Gastroesophageal sphincter (tissue), 4 donors: ENCODE measurements at regions not wholly inside any gene's neighbourhood (a gene's known extent, or its start where the extent isn't known, plus 50 kb on each side); places are given as distances from the start of the nearest gene placed in this dataset.

Source experiments
- ATAC-seq: fragments of 150-250 bp; one replicate; pipeline ENCODE4 v1.9.1; 2016; ENCODE audit warnings: mild to moderate bottlenecking, moderate library complexity
- H3K27ac ChIP-seq, 4 donors: fragments of 200-600 bp; sonication (generic) in 3 of 4; 1 replicate in 3 of 4; 2 replicates in 1 of 4; pipeline ENCODE4 v1.5.1; 2016 to 2019
- H3K27me3 ChIP-seq: fragments of 200-600 bp; sonication (generic); one replicate; pipeline ENCODE4 v1.5.1; 2019
- H3K36me3 ChIP-seq, 2 donors: fragments of 200-600 bp; sonication (generic); one replicate each; pipeline ENCODE4 v1.5.1; 2019; ENCODE audit warnings: control low read depth in 1 of 2
- H3K4me1 ChIP-seq, 3 donors: fragments of 200-600 bp; sonication (generic); 1 replicate in 2 of 3; 2 replicates in 1 of 3; pipeline ENCODE4 v1.5.1; 2016 to 2019; ENCODE audit warnings: control low read depth in 2 of 3
- H3K4me3 ChIP-seq, 2 donors: fragments of 200-600 bp; sonication (generic); one replicate each; pipeline ENCODE4 v1.5.1; 2019; ENCODE audit warnings: mild to moderate bottlenecking in 1 of 2, moderate library complexity in 1 of 2
- H3K9me3 ChIP-seq, 3 donors: fragments of 200-600 bp; sonication (generic); one replicate each; pipeline ENCODE4 v1.5.1; 2017 to 2019; ENCODE audit warnings: control low read depth in 2 of 3
- CTCF ChIP-seq, 4 experiments: fragments of 200-600 bp in 2 of 4; fragments of 450-650 bp in 2 of 4; sonication (generic) in 1 of 4; IDR thresholded peaks; one replicate each; pipeline ENCODE4 v1.5.1; 2017 to 2019; ENCODE audit warnings: antibody characterized with exemption in 4 of 4, mild to moderate bottlenecking in 2 of 4, moderate library complexity in 2 of 4
- EP300 ChIP-seq: sonication (generic); formaldehyde crosslinking; IDR thresholded peaks from one replicate; pipeline ENCODE4 v1.6.1; 2017; ENCODE audit warnings: antibody characterized with exemption, mild to moderate bottlenecking
- POLR2A ChIP-seq, 2 donors: fragments of 450-650 bp; IDR thresholded peaks; one replicate each; pipeline ENCODE4 v1.6.1; 2017; ENCODE audit warnings: antibody characterized with exemption in 2 of 2, mild to moderate bottlenecking in 2 of 2, moderate library complexity in 1 of 2
- POLR2AphosphoS5 ChIP-seq: sonication (generic); formaldehyde crosslinking; IDR thresholded peaks from one replicate; pipeline ENCODE4 v1.6.1; 2017; ENCODE audit warnings: antibody characterized with exemption
- WGBS, 2 donors: methylation state at CpG; one replicate each; pipeline ENCODE4 v1.1.5; 2018; ENCODE audit warnings: low coverage in 1 of 2; 5-methylcytosine and 5-hydroxymethylcytosine counted together

GRCh38 chr4:181046809-181047208, 1196.4 kb upstream of the TENM3 start:
- Histone ChIP-seq H3K4me3 (no peak overlapping the region), H3K27ac (no peak overlapping the region), H3K4me1 (no peaks in the 10 kb centered on the region), H3K36me3 (no peaks in the 10 kb centered on the region), H3K9me3 (no peaks in the 10 kb centered on the region), H3K27me3 (no peaks in the 10 kb centered on the region)
- ATAC-seq, result no peak
- WGBS, 2 donors, result 81 to 85% methylated on average over 6 to 9 of the region's 9 CpGs
- TF ChIP-seq EP300 (no peak), POLR2A (IDR thresholded peaks at IDR 0.05) (no peak), CTCF (IDR thresholded peaks at IDR 0.05) (no peak), POLR2AphosphoS5 (no peak)

- H3K36me3 ChIP-seq, result no peaks in the 10 kb centered on the region
- H3K4me3 ChIP-seq, result no peak overlapping the region
- no peak overlapping the region for H3K27ac ChIP-seq
- TF ChIP-seq POLR2A (IDR thresholded peaks at IDR 0.05) (no peak), POLR2AphosphoS5 (no peak), EP300 (no peak), CTCF (IDR thresholded peaks at IDR 0.05) (no peak)
- no peak for ATAC-seq
- no peaks in the 10 kb centered on the region for H3K9me3 ChIP-seq
- H3K4me1 ChIP-seq, result no peaks in the 10 kb centered on the region
- H3K27me3 ChIP-seq, result no peaks in the 10 kb centered on the region
Measured at GRCh38 chr4:181051931-181052330, 1191.3 kb upstream of the TENM3 start.

- 33 to 62% methylated on average over 1 of the region's 1 CpG for WGBS, 2 donors
- Histone ChIP-seq H3K9me3 (no peaks in the 10 kb centered on the region), H3K36me3 (no peaks in the 10 kb centered on the region), H3K4me3 (no peak overlapping the region), H3K27ac (no peak overlapping the region), H3K4me1 (no peaks in the 10 kb centered on the region), H3K27me3 (no peaks in the 10 kb centered on the region)
- TF ChIP-seq POLR2A (IDR thresholded peaks at IDR 0.05) (no peak), POLR2AphosphoS5 (no peak), EP300 (no peak), CTCF (IDR thresholded peaks at IDR 0.05) (no peak)
- no peak for ATAC-seq
Measured at GRCh38 chr4:181061787-181062186, 1181.4 kb upstream of the TENM3 start.

GRCh38 chr4:181063212-181063611, 1180.0 kb upstream of the TENM3 start:
- ATAC-seq, result no peak
- H3K4me1 ChIP-seq, result no peaks in the 10 kb centered on the region
- no peak overlapping the region for H3K27ac ChIP-seq
- no peaks in the 10 kb centered on the region for H3K36me3 ChIP-seq
- no peaks in the 10 kb centered on the region for H3K27me3 ChIP-seq
- H3K9me3 ChIP-seq, result no peaks in the 10 kb centered on the region
- WGBS, 2 donors, result 51 to 60% methylated on average over 3 of the region's 3 CpGs
- no peak for TF ChIP-seq CTCF (IDR thresholded peaks at IDR 0.05)
- H3K4me3 ChIP-seq, result no peak overlapping the region

- Histone ChIP-seq H3K9me3 (peaks cover 0 to 8% (median 0%) of the 10 kb centered on the region in 3 donors), H3K4me3 (no peak overlapping the region), H3K27me3 (no peaks in the 10 kb centered on the region), H3K27ac (no peak overlapping the region), H3K36me3 (no peaks in the 10 kb centered on the region), H3K4me1 (no peaks in the 10 kb centered on the region)
- no peak for ATAC-seq
- TF ChIP-seq EP300, result no peak
- no peak for TF ChIP-seq POLR2AphosphoS5
- no peak for TF ChIP-seq POLR2A (IDR thresholded peaks at IDR 0.05)
- TF ChIP-seq CTCF (IDR thresholded peaks at IDR 0.05), result no peak
Measured at GRCh38 chr4:181077341-181077740, 1165.9 kb upstream of the TENM3 start.
